HS-5 (cell line): ENCODE measurements at regions not wholly inside any gene's neighbourhood (a gene's known extent, or its start where the extent isn't known, plus 50 kb on each side); places are given as distances from the start of the nearest gene placed in this dataset.

Source experiments
- DNase-seq: peaks from one replicate; pipeline ENCODE4 v3.0.0-alpha.2; 2012; ENCODE audit warnings: low read depth

DNA sequence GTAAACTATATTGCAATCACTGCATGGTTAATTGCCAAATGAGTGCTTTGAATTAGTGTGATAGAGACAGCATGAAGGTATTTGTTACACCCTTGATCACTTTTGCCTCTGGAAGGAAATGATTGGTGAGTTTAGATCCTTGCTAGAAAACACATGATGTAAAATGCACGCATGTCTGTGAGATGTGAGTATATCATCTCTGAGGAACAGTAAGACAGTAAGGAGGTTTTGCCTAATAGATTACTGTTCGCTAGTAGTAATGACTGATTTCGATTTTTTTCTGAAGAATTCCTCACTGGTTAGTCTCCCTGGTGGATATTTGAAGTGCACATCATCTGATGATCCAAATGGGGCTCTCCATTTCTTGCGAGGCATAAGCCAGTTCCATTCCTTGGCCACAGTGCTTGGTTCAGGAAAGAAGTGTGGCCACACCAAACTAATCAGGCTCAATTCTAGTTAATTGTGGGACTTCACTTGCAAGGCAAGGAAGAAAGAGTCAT lies 156.4 kb upstream of the ADRA1B start:
- DNase-seq: no peak

DNA sequence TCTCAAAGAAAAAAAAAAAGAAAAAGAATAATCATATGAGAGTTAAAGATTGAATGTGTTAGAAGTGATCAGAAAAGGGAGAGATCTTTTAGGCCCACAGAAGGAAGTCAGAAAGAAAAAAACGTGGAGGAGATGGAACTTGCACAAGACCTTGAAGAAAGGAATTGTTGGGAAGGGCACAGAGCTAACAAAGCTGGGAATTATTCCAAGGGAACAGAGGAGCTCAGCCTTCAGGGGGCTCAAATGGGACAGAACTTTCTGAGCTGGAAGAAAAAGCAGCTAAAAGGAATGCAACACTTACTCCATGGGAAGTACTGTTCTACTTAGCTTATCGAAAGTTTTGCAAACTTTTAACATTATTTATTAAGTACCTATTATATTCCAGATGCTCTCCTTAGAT lies 153.4 kb upstream of the ADRA1B start:
- DNase-seq: no peak

DNA sequence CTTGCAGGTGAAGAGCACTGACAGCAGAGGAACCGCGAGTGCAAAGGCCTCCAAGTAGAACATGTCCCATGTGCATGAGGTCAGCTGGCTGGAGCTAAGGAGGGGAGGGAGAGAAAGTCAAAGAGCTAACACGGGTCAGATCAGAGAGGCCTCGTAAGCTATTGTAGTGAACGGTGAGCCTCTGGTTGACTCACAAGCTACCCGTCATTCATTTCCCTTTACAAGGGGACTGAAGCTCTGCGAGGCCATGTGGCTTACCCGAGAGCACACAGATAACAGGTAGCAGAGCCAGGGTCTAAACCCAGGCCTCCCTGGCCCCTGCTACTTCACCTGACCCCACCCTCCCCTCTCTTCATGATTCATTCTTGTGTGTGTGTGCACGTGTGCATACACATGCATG lies 152.7 kb upstream of the ADRA1B start:
- DNase-seq: no peak

DNA sequence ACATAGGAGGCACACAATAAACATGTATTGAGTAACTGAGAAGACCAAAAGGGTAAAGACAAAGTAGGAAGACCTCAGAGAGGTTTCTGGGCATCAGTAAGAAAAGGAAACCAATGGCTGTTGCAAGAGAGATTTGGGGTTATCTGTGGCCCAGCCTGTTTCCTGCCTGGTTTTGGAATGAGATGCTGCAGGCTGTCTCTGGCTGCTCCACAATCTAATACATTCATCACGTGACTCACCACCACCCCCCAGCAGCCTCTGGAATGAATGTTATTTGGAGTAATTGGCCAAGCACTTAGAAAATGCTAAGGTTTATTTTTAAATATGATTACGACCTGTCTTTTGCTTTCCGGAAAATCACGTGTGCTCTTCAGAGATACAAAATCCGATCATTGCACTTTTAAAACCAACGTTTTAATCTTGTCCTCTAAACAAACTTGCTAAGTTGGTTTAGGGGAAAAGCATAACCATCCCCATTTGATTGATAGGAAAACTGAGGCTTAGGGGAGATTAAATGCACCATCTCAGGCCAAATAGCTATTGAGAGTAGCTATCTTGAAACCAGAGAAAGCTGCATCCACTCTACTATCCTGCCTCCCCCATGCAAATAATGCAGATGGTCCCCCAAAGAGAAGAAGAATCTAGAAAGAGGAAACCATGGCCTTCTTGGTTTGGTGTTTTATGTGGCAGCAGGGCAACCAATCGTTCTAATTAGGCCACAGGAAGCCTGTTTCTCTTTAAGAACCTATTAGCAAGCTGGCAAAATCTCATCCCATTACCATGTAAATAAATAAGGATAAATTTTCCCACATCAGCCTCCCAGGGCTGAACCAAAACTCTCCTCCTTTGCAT lies 151.8 kb upstream of the ADRA1B start:
- peak; percentile 29 for DNase-seq

DNA sequence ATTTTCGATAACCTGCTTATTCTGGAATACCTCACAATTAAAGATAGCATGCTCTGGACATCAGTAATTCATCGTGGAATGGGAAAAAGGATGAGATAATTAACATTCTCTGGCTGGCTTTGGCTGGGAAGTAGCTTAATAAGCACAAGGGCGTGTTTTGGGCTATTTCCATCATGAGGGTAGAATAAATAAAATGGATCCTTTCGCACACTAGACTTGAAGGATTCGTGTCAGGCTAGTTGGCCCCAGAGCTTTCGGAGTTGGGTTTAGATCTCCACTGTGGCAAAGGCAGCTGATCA lies 151.2 kb upstream of the ADRA1B start:
- no peak for DNase-seq

DNA sequence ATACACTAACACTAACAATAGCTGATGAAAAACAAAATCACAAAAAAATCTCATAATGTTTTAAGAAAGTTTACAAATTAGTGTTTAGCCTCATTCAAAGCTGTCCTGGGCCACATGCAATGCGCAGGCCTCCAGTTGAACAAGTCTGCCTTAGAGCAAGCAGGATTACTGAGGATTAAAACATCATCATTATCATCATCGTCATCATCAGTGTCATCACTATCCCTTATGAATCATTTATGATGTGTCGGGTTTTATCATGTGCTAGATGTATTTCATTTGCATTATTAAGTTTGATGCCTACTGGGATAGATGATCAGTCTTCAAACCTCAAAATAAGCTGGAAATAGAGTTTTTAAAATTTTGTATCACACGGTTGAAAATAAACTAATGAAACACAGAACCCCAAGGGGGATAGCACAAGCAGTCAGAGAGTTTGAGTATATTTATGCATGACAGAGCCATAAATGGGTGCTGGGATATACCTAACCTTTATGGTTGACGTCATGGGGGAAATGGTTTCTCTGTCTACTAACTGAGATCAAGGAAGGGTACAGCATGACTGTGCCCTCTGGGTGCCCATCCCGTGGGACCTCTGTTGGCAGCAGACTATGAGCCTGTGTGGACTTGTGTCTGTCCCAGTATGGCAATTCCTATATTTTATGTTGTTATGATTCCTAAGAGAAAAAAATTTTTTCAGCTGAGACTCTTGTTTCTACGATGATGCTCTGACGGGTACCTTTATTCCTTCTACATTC lies 150.3 kb upstream of the ADRA1B start:
- no peak for DNase-seq

DNA sequence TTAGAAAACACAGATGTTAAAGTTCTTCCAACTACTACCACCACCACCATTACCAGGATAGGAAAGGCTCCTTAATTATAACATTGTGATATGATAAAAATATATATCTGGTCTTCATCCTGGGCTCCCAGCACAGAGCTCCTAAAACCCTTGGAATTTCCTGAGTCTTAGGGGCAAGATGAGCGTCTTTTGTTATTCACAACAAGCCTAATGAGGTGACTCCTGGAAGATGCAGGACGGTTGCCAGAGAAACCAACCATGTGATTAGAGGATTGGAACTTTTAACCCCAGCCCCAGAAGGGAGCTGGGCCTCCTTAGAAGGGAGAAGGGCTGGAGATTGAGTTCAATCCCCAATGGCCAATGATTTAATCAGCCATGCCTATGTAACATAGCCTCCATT lies 148.0 kb upstream of the ADRA1B start:
- DNase-seq: no peak

DNA sequence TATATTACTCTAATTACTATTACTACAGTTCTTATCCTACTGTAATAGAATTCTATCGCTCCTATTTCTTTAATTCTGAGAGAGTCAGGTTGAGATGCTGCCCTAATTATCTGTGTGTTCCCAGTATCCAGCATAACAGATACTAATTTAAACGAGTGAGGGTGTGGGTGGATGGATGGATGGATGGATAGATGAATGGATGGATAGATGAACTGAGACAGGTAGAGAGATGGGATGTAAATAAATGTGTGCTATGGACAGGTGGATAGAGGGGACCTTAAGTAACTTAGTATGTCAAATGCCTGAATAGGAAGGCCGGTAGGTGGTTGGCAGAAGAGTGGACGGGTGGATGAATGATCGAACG lies 143.6 kb upstream of the ADRA1B start:
- no peak for DNase-seq

DNA sequence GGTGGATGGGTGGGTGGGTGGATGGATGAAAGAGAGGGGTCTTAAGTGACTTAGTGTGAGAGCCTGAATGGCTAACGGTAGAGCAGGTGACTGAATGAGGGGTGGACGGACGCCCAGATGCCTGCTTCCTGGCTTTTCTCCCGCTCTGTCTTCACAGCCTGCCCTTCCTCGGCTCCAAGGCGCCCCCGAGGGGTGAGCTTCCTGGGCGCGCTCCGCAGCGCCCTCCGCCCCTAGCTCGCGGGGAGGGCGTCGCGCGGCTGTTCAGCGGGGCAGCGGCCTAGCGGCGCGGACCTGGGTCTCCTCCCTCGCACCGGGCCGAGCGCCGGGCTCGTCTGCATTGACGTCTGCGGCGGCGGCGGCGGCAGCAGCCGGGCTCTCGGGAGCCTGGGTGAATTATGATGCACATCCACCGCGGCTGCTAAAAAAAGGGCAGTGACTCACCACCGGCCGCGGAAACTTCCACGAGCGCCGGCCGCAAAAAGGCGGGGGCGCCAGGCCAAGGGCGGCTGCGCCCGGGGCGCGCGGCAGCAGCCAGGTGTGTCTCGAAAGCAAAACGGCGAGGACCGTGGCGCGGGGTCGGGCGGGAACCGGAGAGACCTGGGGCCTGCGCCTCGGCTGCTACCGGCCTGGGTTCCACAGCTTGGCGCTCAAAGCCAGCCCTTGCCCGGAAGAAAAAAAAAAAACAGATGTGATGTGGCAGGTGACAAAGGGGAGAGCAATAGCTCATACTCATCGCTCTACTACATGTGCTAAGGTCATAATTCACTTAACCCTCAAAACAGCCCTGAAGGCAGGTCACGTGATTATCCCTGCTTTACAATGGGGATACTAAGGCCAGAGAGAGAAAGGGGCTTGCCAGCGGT lies 143.0 kb upstream of the ADRA1B start:
- DNase-seq: peak; percentile 15

DNA sequence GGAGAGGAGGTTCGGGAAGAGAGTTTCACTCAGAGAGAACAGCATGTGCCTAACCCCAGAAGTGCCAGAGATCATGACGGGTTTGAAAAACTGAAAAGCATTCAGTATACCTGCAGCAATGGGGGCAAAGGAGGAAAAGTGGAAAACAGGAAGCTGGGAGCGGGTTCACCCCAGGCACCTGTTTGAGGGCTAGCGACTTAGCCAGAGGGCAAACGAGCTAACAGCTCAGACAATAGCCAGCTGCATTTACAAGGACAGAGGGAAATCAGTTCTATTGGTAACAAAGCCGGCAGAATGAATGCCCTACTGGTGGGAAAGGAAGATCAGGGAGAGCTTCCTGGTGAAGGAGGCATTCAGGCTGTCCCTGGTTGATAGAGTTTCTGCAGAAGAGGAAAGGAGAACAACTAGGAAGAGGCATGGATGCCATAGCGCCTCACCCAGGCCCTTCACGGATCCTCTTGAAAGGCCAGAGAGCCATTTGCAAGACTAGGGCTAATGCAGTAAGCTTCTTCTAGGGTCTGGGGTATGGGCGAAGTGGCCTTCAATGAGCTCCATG lies 141.7 kb upstream of the ADRA1B start:
- DNase-seq: no peak

DNA sequence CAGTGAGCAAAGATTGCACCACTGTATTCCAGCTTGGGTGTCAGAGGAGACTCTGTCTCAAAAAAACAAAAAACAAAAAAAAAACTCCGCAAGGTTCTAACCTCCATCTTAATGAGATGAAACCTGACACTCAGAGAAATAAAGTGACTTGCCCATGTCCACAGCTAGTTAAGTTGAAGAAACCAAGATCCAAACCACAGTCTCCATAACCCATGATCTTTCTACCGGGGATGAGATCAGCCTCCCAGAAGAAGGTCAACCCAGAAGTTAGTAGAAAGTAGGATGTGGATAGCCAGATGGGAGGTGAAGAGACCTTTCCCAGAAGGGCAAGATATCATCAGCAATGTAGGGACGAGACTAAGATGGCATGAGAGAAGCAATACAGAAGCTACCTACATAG lies 140.4 kb upstream of the ADRA1B start:
- no peak for DNase-seq

DNA sequence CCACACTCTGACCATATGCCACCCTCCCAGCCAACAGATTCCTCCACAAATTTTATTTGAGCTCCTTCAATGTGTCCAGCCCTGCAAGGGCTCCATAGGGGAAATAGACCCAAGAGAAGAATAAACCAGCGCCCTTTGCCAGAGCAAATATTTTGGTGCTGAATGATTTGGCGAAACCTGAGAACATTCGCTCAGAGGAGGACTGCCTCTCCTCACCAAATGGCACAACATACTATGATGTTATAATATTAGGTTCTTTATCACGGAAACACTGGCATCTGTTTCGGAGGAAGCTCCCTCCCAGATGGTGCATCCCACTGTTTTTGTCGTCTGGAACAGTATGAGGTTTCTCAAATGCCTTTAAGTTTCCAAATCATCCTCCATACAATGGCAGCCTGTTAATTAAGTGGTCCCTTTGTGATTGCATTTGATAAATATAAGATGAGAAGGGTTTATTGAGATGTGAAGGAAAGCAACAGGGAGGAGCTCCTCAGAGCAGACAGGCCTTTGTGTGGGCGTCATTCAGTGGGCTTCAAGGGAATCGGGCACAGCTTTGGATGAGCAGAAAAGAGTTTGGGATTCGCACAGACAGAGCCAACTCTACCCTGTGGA lies 139.1 kb upstream of the ADRA1B start:
- no peak for DNase-seq

DNA sequence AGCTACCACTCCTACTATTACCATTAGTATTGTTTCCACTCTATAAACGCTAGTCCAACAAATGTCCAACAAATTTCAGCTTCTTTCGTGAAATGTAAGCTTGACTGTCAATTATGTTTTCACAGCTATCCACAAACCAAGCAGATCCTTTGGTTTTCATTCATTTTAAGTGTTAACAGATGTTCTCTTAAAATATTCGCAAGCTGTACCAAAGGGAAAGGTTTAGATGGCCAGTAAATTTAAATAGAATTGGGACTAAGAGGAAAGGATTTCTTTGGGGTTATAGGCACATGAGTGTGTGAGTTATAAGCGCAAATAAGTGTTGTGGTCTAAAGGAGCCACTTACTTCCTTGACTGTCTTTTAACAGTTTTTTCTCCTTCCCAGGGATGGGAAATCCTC lies 136.8 kb upstream of the ADRA1B start:
- DNase-seq: no peak

DNA sequence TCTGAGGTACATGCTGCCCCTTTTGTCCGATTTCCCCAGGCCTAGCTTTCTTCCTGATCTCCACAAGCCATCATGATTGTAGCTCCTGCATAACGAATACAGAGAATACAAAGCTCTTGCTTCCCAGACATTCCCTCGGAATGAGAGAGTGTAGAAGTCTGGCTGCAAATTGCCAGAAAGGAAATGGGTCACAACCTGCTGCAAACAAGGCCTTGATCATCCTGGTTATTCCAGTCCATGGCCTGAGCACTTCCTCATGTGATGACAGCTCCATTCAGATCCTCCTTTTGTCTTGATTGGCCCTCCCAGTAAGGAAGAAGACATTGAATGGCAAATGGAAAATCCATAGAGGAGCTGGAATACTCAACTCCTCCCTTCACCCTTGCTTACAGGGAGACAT lies 136.0 kb upstream of the ADRA1B start:
- DNase-seq: no peak

DNA sequence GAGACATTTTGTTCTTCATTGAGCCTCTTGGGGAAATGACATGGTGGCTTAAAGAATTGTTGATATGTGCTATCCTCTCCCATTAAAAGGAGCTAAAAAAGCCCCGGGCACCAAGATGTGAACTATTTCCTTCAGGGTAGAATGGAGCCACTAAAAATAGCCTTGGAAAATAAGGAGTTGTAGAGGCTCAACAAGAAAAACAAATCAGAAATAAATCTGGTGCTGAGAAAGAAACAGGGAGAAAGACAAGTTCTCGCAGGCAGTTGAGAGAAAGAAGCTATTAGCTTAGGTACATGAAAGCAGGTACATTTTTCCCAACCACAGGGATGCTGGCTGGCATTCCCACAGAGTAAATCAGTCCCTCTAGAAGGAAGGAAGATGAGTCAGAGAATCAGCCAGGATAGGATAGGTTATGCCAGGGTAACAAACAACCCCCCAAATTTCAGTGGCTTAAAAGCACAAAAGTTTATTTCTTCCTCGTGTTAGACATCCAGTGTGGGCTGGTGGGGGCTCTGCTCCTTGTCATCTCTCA lies 134.6 kb upstream of the ADRA1B start:
- DNase-seq: no peak

DNA sequence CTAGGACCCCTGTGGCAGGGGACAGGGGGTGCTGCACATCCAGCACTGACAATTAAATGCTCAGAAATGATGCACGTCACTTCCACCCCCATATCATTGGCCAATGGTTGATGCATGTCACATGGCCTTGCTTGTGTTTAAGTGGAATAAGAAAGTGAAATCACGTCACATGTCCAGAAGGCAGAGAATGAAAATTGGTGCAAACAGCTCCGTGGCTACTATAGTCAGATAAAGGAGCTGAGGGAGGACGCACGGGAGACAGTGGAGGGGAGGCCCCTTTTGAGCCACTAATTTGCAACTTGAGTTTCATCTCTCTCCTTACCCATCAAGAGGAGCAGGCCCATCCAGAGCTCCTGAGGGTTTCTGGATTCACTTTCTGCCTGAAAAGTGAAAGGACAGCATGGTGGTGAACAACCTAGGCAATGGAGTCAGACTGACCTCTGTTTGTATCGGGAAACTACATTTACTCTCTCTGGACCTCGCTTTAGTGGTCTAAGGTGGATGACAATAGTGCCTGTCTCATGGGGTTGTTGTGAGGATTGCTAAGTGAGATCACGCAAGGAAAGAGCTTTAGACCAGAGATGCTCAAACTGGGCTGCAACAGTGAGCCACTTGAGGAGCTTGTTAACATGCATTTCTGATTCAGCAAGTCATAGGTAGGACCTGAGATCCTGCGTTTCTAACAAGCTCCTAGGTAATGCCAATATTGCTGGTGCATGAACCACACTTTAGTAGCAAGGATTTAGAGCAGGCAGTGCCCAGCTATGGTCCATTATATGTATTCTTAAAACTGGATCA lies 133.9 kb upstream of the ADRA1B start:
- DNase-seq: no peak

DNA sequence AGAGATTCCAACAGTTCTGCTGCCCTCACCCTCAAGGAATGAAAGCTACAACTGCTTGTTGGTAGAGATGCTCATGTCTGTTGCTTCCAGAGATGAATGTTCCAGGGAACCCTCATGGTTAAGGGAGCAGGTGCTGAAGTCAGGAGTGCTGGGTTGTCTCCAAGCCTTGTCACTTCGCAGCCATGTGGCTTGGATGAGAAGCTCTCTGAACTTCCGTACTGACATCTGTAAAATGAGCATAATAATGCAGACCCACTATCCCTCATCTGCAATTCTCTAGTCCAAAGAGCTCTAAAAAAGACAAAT lies 133.3 kb upstream of the ADRA1B start:
- no peak for DNase-seq

DNA sequence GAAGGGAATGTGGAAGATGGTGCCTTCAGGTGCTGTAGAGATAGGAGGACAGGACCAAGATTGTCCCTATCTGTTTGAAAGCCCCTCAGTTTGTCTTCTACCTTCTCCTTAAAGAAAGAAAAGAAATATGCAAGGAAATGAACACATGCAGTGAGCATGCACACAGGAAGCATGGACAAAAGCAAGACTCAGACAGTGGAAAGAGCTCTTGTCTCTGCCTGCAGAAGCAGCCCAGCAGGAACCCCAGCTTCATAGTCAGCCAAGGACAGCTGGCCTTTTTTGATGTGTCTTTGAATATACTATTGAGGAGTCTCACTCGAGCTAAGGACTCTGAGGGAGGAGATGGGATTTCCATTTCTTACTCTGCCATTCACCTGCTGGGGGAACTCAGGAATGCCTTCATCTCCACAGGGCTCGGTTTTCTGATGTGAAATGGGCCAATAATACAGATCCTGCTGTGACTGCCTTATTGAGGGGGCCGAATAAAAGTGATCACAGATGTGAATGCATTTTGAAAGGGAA lies 132.5 kb upstream of the ADRA1B start:
- no peak for DNase-seq

DNA sequence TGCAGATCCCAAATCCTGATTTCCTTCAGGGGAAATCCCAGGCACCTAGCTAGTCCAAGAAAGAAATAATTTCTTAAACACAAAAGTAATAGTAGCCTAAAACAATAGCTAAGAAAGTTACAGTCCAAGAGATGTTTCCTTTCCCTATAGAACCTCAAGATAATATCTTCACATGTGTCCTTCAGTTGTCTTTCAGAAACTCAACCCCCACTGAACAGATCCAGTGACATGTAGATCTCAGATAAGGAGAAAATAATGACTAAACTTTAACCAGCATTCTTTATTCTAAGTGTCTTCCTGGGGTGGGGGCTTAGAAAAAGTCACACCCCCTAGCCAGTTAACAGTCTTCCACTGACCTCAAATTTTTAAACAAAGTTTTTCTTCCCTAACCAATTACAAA lies 131.3 kb upstream of the ADRA1B start:
- no peak for DNase-seq

DNA sequence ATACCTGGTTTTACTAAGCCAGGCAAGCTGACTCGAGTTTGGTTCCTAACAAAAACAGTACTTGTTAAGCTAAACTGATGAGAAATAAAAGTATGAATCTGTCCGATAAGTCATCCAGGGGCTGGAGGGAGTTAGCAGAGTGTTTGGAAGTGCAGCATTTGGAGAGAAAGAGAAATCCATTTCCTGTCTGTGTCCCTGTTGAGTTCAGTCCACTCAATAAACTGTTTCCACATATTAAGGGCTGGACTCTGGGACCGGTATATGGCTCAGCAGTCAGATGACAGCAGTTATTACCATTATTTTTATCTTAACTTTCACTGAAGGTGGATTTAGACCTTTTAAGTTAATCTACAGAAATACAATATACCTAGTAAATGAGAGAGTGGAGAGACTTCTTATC lies 130.6 kb upstream of the ADRA1B start:
- DNase-seq: no peak

DNA sequence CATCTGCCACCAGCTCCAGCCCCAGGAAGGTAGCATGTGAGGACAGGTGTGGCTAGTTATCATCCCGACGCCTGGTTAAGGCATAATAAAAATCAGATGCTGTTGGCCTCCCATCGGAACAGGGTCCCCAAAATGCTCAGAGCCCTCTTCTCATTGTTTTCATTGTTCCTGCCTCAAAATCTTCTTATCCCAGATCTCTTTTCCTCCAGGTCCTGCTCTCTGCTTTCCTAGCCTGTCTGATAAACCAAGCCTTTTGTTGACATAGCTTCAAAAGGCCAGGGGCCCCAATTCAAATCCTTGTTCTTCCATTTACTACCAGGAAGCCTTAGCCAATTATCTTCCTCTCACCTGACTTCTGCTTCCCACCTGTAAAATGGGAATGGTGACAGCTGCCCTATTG lies 130.1 kb upstream of the ADRA1B start:
- no peak for DNase-seq
